Fibroblast of skin of back (primary cell): ENCODE measurements at regions not wholly inside any gene's neighbourhood (a gene's known extent, or its start where the extent isn't known, plus 50 kb on each side); places are given as distances from the start of the nearest gene placed in this dataset.
"Not testable (repeated sequence)": the region's sequence is repeated elsewhere in the genome, so short reads cannot be mapped to it uniquely, and the experiment has no call there.

Experiments
- DNase-seq: peaks from one replicate; pipeline ENCODE4 v3.0.0-alpha.2; 2013

DNA sequence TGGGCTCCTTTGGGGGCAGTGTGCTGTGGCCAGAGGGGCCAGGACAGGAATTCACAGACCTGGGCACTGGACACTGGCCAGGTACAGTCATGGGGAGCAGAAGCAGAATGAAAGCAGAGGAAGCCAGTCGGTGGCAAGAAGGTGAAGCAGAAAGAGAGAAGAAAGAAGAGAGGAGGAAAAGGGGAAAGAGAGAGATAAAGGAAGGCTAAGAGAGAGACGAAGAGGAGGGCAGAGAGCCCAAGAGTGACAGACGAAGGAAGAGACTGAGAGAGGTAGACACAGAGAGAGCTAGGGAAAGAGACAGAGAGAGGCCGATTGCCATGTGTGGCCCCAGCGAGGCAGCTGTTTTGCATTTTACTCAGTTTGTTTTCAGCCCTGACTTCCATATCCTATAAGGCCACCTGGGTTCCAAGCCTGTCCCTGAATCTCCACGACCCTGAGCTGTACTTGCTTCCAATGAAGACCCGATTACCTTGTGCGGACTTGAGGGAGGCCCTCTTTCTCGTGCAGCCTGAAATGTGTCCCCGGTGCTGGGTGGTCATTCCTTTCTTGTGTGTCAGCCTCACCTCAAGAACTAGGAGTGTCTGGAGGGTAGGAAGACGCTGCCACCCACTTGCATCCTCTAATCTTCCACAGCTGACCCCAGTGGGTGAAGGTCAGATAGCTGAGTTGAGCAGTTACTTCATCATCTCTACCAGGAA is 73.9 kb downstream of the LSM3 start:
- no peak for DNase-seq

GRCh38 chr3:14253022-14253706 is 74.5 kb downstream of the LSM3 start:
- DNase-seq, result no peak

GRCh38 chr3:14253707-14254382 is 75.2 kb downstream of the LSM3 start:
- no peak for DNase-seq

DNA sequence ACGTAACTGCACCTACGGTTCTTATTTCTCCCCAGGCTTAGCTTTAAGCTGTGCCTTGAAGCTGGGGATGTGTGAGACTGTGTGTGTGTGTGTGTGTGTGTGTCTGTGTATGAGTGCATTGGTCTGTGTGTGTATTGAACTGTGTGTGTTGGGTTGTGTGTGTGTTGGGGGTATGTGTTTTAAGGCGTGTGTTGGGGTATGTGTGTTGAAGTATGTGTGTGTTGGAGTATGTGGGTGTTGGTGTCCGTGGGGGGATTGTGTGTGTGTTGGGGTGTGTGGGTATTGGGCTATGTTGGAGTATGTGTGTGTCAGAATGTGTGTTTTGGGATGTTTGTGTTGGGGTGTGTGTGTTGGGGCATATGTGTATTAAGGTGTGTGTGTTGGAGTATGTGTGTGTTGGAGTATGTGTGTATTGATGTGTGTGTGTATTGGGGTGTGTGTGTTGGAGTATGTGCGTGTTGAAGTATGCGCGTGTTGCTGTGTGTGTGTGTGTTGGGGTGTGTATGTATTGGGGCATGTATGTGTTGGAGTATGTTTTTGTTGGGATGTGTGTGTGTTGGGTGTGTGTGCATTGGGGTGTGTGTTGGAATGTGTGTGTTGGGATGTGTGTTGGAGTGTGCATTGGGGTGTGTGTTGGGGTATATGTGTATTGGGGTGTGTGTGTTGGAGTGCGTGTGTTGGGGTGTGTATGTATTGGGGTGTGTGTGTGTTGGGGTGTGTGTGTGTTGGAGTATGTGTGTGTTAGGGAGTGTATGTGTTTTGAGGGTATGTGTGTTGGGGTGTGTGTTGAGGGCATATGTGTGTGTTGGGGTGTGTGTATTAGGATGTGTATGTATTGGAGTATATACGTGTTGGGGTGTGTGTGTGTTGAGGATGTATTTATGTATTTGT is 76.4 kb downstream of the LSM3 start:
- no peak for DNase-seq

DNA sequence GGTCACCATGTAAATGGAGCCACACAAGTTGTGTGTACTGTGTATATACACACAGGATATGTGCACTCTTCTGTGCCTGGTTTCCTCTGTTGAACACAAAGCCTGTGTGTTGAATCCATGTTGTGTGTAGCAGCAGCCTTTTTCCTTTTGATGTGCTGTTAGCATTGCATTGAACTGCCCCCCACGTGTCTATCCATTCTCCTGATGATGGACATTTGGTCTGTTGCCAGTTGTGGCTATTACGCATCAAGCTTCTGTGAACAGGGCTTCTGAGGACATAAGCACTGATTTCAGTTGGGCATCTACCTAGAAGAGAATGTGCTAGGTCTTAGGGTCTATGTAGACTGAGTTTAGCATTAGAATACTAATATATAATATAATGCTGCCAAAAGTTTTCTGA is 77.4 kb downstream of the LSM3 start:
- no peak for DNase-seq

- no peak for DNase-seq
Measured at GRCh38 chr3:14256561-14257342, 78.1 kb downstream of the LSM3 start.

- DNase-seq, result no peak
Measured at GRCh38 chr3:14258906-14259904, 80.6 kb downstream of the LSM3 start.

DNA sequence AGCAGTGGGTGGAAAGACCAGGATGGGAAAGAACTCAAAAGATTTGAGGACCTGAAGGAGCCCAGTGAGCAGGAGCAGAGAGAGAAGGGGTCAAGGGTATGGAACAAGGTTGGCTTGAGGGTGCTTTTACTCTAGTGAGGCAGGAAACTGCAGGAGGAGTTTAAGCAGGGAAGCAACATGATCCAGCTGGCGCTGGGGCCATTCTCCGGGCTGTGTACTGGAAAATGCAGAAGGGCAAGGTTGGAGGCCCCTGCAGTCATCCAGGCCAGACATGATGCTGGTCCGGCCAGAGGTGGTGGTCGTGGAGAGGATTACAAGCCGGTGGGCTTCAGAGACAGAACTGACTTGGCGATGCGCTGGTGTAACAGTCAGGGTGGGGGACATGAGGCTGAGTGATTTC is 81.8 kb downstream of the LSM3 start:
- DNase-seq, result no peak

GRCh38 chr3:14261229-14261628 is 82.6 kb downstream of the LSM3 start:
- DNase-seq, result peak; percentile 74

- no peak for DNase-seq
Measured at GRCh38 chr3:14262212-14262611, 83.6 kb downstream of the LSM3 start.

DNA sequence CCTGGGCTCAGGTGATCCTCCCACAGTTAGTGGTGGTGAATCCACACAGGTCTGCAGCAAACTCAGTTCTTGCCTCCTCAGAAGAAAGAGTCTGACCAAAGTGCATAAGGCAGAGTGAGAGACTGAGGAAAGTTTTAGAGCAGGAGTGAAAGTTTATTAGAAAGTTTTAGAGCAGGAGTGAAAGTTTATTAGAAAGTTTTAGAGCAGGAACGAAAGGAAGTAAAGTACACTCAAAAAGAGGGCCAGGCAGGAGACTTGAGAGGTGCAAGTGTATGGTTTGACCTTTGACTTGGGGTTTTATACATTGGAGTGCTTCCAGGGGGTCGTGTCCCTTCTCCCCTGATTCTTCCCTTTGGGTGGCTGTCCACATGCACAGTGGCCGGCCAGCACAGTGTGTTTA is 84.2 kb downstream of the LSM3 start:
- no peak for DNase-seq

DNA sequence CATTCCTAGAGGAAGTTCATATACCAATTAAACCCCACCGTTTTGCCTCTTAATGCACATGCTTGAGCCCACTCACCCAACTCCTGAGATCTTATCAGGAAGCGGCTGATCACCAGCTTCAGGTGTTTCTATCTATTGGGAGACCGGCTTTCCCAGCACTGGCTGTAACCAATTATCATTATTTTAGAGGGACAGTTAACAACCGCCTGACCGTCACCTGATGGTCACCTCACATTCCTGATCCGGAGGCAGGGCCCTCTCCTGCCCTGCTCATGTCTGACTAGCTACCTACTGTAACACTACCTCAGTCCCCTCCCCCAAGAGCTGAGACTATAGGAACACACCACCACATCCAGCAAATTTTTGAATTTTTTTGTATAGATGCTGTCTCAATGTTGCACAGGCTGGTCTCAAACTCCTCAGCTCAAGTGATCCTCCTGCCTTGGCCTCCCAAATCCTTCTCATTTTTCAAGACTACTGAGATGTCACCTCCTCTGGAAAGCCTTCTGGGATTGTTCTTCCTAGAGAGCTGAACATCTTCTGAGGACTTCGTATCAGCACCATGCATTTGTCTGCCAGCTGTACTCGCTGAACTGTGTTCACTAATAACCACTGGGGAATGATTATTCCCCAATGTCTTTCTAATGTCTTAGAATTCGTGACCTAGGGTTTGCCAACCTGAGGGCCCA is 84.8 kb downstream of the LSM3 start:
- no peak for DNase-seq

DNA sequence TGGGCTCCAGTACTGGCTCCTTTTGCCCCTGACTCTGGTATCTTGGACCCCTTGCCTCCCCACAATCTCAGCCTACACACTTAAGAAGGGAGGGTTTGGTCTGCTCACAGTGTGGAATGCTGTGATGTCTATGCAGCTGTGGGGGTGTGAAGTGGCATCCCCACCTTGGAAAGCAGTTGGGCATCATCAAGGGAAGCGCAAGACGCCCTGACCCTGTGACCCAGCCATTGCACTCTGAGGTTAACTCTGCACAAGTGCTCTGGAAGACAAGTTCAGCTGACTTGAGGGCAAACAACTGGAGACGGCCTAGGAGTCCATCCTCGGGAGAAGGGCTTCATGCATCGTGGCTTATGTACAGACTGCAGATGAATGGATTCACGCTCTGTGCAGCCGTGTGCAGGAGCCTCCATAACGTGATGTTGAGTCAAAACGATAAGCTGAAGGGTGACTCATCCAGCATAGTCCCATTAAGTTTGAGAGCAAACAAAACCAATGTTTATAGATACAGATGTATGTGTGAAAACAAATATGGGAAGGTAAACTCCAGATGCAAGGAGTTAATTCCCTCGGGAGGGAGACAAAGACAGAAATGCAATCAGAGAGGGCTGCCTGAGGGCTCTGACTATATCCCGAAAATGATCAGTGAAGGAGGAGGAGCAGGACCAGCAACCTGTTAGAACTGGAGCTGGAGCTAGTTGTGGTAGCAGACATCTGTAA is 86.8 kb downstream of the LSM3 start:
- DNase-seq, result no peak

GRCh38 chr3:14266361-14266760 is 87.7 kb downstream of the LSM3 start:
- peak; percentile 53 for DNase-seq

- no peak for DNase-seq
Measured at GRCh38 chr3:14267976-14268375, 89.4 kb downstream of the LSM3 start.

- no peak for DNase-seq
Measured at GRCh38 chr3:14268897-14269296, 90.3 kb downstream of the LSM3 start.

- not testable (repeated sequence) for DNase-seq
Measured at GRCh38 chr3:14272041-14272958, 93.7 kb downstream of the LSM3 start.

- not testable (repeated sequence) for DNase-seq
Measured at GRCh38 chr3:14272959-14273560, 94.4 kb downstream of the LSM3 start.
